GM12872 (cell line): ENCODE measurements at regions not wholly inside any gene's neighbourhood (a gene's known extent, or its start where the extent isn't known, plus 50 kb on each side); places are given as distances from the start of the nearest gene placed in this dataset.

ENCODE experiments used
- CTCF ChIP-seq: IDR thresholded peaks from 3 replicates; pipeline ENCODE4 v1.5.1; 2011; ENCODE audit warnings: low read depth, mild to moderate bottlenecking, low read length, moderate library complexity; ENCODE audit not compliant: insufficient read depth

GRCh38 chr11:64428693-64429092 lies 69.7 kb downstream of the RPS6KA4 start:
- no peak for TF ChIP-seq CTCF

- no peak for TF ChIP-seq CTCF
Observed at GRCh38 chr11:64429970-64430369, 71.0 kb downstream of the RPS6KA4 start.

- TF ChIP-seq CTCF, result no peak
Observed at GRCh38 chr11:64430645-64431044, 71.7 kb downstream of the RPS6KA4 start.

GRCh38 chr11:64436000-64436399 lies 77.0 kb downstream of the RPS6KA4 start:
- TF ChIP-seq CTCF, result no peak

- no peak for TF ChIP-seq CTCF
Observed at GRCh38 chr11:64437426-64437825, 78.5 kb downstream of the RPS6KA4 start.

GRCh38 chr11:64438986-64439771 lies 80.2 kb downstream of the RPS6KA4 start:
- no peak for TF ChIP-seq CTCF

GRCh38 chr11:64441127-64441526 lies 82.2 kb downstream of the RPS6KA4 start:
- no peak for TF ChIP-seq CTCF
